Mucosa of descending colon (tissue), 3 donors: ENCODE measurements at regions not wholly inside any gene's neighbourhood (a gene's known extent, or its start where the extent isn't known, plus 50 kb on each side); places are given as distances from the start of the nearest gene placed in this dataset. TPM values are rescaled to one million over a fixed set of nuclear protein-coding genes. Genes with fewer than 3 reads are reported as not detected.

Experiments used
- ATAC-seq: fragments of 200-7000 bp; cut with Tn5 transposase; one replicate; pipeline ENCODE4 v1.9.1; 2020; ENCODE audit warnings: mild to moderate bottlenecking, moderate library complexity
- DNase-seq, 3 donors: peaks; one replicate each; pipeline ENCODE4 v3.0.0-alpha.2; 2020
- H3K36me3 ChIP-seq: fragments of 200-600 bp; one replicate; pipeline ENCODE4 v1.8.0; 2021; ENCODE audit warnings: low read depth, mild to moderate bottlenecking
- H3K4me1 ChIP-seq: fragments of 200-600 bp; one replicate; pipeline ENCODE4 v1.8.0; 2021; ENCODE audit warnings: low read depth, mild to moderate bottlenecking
- H3K4me3 ChIP-seq: fragments of 200-600 bp; one replicate; pipeline ENCODE4 v1.8.0; 2021; ENCODE audit warnings: mild to moderate bottlenecking
- H3K9me3 ChIP-seq: fragments of 200-600 bp; one replicate; pipeline ENCODE4 v1.8.0; 2021; ENCODE audit warnings: mild to moderate bottlenecking
- CTCF ChIP-seq: fragments of 200-600 bp; IDR thresholded peaks from one replicate; pipeline ENCODE4 v1.8.0; 2022; ENCODE audit warnings: antibody characterized with exemption, mild to moderate bottlenecking
- intact Hi-C, 2 donors: fragments of 100-400 bp; cut with DNase I in 1 of 2; cut with micrococcal nuclease in 1 of 2; formaldehyde crosslinking; loops; one replicate each; pipeline versions ENCODE4 v1.11.0 to v1.11.1; 2022; cut with DNase I, micrococcal nuclease
- microRNA-seq: library from miRNA; unstranded; fragments of <30 nt; microRNA quantifications from one replicate; pipeline ENCODE4, GENCODE V29; 2019
- donor health status: DM: no; HTN: no; CAD: no; lungs with moderate emphysema.
- donor health status: DM: no; HTN: no; CAD: no.
- donor health status: DM: no; HTN: yes; CAD: no.

- H3K4me1 ChIP-seq = peaks cover 9% of the 10 kb centered on the region
- no peaks in the 10 kb centered on the region for H3K36me3 ChIP-seq
- TF ChIP-seq CTCF = no peak
- intact Hi-C loops = no loop called here
- DNase-seq (no peak), ATAC-seq (no peak)
- H3K9me3 ChIP-seq = no peaks in the 10 kb centered on the region
- no peak overlapping the region for H3K4me3 ChIP-seq
Measured at GRCh38 chr6:33857093-33857931, 53.5 kb upstream of the MLN start.

- H3K4me3 ChIP-seq = no peak overlapping the region
- no peak for TF ChIP-seq CTCF
- H3K4me1 ChIP-seq = peaks cover 9% of the 10 kb centered on the region
- intact Hi-C loops = no loop called here
- DNase-seq (peak; percentile 15 to 66 (median 44)), ATAC-seq (peak; percentile 55)
- no peaks in the 10 kb centered on the region for H3K36me3 ChIP-seq
- no peaks in the 10 kb centered on the region for H3K9me3 ChIP-seq
Measured at GRCh38 chr6:33856655-33857054, 52.9 kb upstream of the MLN start.

- no peak for TF ChIP-seq CTCF
- intact Hi-C loops = no loop called here
- Histone ChIP-seq H3K36me3 (no peaks in the 10 kb centered on the region), H3K4me1 (peaks cover 9% of the 10 kb centered on the region), H3K9me3 (no peaks in the 10 kb centered on the region), H3K4me3 (no peak overlapping the region)
- no peak for ATAC-seq
- DNase-seq = no peak
Measured at GRCh38 chr6:33856031-33856590, 52.3 kb upstream of the MLN start.

GRCh38 chr6:33854572-33855030 is 50.8 kb upstream of the MLN start:
- H3K4me1 ChIP-seq = peaks cover 5% of the 10 kb centered on the region
- ATAC-seq (no peak), DNase-seq (no peak)
- TF ChIP-seq CTCF = no peak
- intact Hi-C loops = no loop called here
- no peaks in the 10 kb centered on the region for H3K9me3 ChIP-seq
- no peak overlapping the region for H3K4me3 ChIP-seq
- no peaks in the 10 kb centered on the region for H3K36me3 ChIP-seq

- Histone ChIP-seq H3K4me1 (peaks cover 5% of the 10 kb centered on the region), H3K4me3 (no peak overlapping the region), H3K9me3 (no peaks in the 10 kb centered on the region), H3K36me3 (no peaks in the 10 kb centered on the region)
- TF ChIP-seq CTCF = no peak
- DNase-seq (no peak), ATAC-seq (no peak)
- intact Hi-C loops = no loop called here
Measured at GRCh38 chr6:33853736-33854135, 49.9 kb upstream of the MLN start.

Small RNA genes lying in the stretch of these regions (microRNA-seq; reads per million reads assigned to microRNA genes)
- gene MIR7159 = not detected
